ENCODE measurements at regions not wholly inside any gene's neighbourhood (a gene's known extent, or its start where the extent isn't known, plus 50 kb on each side); places are given as distances from the start of the nearest gene placed in this dataset.

- DNase-seq: peak in 1 of 2 donors; percentile 53
- no peak for FAIRE-seq
- H3K36me3 ChIP-seq (ENCODE audit: control insufficient read depth in 3 of 3, insufficient read depth in 2 of 3, low read depth in 1 of 3, low read length in 3 of 3): no peaks in the 10 kb centered on the region
- H3K27ac ChIP-seq (ENCODE audit: low read depth in 1 of 3, low read length in 2 of 3): no peak overlapping the region
- H3K4me3 ChIP-seq (ENCODE audit: low read depth in 1 of 3, low read length in 3 of 3): no peak overlapping the region
- no peaks in the 10 kb centered on the region for H3K9me3 ChIP-seq (ENCODE audit: control insufficient read depth in 2 of 2, insufficient read depth in 1 of 2, low read depth in 1 of 2, low read length in 1 of 2)
- H3K4me1 ChIP-seq (ENCODE audit: control insufficient read depth in 3 of 3, insufficient read depth in 2 of 3, low read depth in 1 of 3, low read length in 2 of 3): peaks cover 0 to 18% (median 0%) of the 10 kb centered on the region in 3 donors
- WGBS, 3 donors: 70 to 77% (median 72%) methylated on average over 4 of the region's 4 CpGs
- H3K27me3 ChIP-seq (ENCODE audit: control insufficient read depth in 3 of 3, insufficient read depth in 3 of 3, low read length in 3 of 3): no peaks in the 10 kb centered on the region
Observed at GRCh38 chr4:140249351-140249750, 95.4 kb upstream of the MAML3 start.

GRCh38 chr4:140247237-140247636 lies 93.3 kb upstream of the MAML3 start:
- no peak for FAIRE-seq
- H3K9me3 ChIP-seq (ENCODE audit: control insufficient read depth in 2 of 2, insufficient read depth in 1 of 2, low read depth in 1 of 2, low read length in 1 of 2): no peaks in the 10 kb centered on the region
- no peaks in the 10 kb centered on the region for H3K36me3 ChIP-seq (ENCODE audit: control insufficient read depth in 3 of 3, insufficient read depth in 2 of 3, low read depth in 1 of 3, low read length in 3 of 3)
- H3K27me3 ChIP-seq (ENCODE audit: control insufficient read depth in 3 of 3, insufficient read depth in 3 of 3, low read length in 3 of 3): no peaks in the 10 kb centered on the region
- H3K27ac ChIP-seq (ENCODE audit: low read depth in 1 of 3, low read length in 2 of 3): no peak overlapping the region
- WGBS, 3 donors: 57 to 73% (median 59%) methylated on average over 2 of the region's 2 CpGs
- no peak overlapping the region for H3K4me3 ChIP-seq (ENCODE audit: low read depth in 1 of 3, low read length in 3 of 3)
- no peak for DNase-seq
- H3K4me1 ChIP-seq (ENCODE audit: control insufficient read depth in 3 of 3, insufficient read depth in 2 of 3, low read depth in 1 of 3, low read length in 2 of 3): peaks cover 0 to 32% (median under 1%) of the 10 kb centered on the region in 3 donors

GRCh38 chr4:140246216-140246615 lies 92.2 kb upstream of the MAML3 start:
- Histone ChIP-seq H3K27ac (ENCODE audit: low read depth in 1 of 3, low read length in 2 of 3) (no peak overlapping the region), H3K4me1 (ENCODE audit: control insufficient read depth in 3 of 3, insufficient read depth in 2 of 3, low read depth in 1 of 3, low read length in 2 of 3) (peaks cover 0 to 38% (median 3%) of the 10 kb centered on the region in 3 donors), H3K27me3 (ENCODE audit: control insufficient read depth in 3 of 3, insufficient read depth in 3 of 3, low read length in 3 of 3) (no peaks in the 10 kb centered on the region), H3K9me3 (ENCODE audit: control insufficient read depth in 2 of 2, insufficient read depth in 1 of 2, low read depth in 1 of 2, low read length in 1 of 2) (no peaks in the 10 kb centered on the region), H3K4me3 (ENCODE audit: low read depth in 1 of 3, low read length in 3 of 3) (no peak overlapping the region), H3K36me3 (ENCODE audit: control insufficient read depth in 3 of 3, insufficient read depth in 2 of 3, low read depth in 1 of 3, low read length in 3 of 3) (no peaks in the 10 kb centered on the region)
- DNase-seq (no peak), FAIRE-seq (no peak)
- 92 to 100% (median 98%) methylated on average over 3 of the region's 3 CpGs for WGBS, 3 donors

- Histone ChIP-seq H3K4me3 (ENCODE audit: low read depth in 1 of 3, low read length in 3 of 3) (no peak overlapping the region), H3K27me3 (ENCODE audit: control insufficient read depth in 3 of 3, insufficient read depth in 3 of 3, low read length in 3 of 3) (no peaks in the 10 kb centered on the region), H3K4me1 (ENCODE audit: control insufficient read depth in 3 of 3, insufficient read depth in 2 of 3, low read depth in 1 of 3, low read length in 2 of 3) (peaks cover 0 to 38% (median 3%) of the 10 kb centered on the region in 3 donors), H3K9me3 (ENCODE audit: control insufficient read depth in 2 of 2, insufficient read depth in 1 of 2, low read depth in 1 of 2, low read length in 1 of 2) (no peaks in the 10 kb centered on the region), H3K36me3 (ENCODE audit: control insufficient read depth in 3 of 3, insufficient read depth in 2 of 3, low read depth in 1 of 3, low read length in 3 of 3) (no peaks in the 10 kb centered on the region), H3K27ac (ENCODE audit: low read depth in 1 of 3, low read length in 2 of 3) (peak overlapping the region in 1 of 3 donors; percentile 91)
- no peak for FAIRE-seq
- WGBS, 3 donors: 55 to 95% (median 94%) methylated on average over 1 of the region's 1 CpG
- DNase-seq: peak; percentile 34 to 74
Observed at GRCh38 chr4:140244328-140244727, 90.3 kb upstream of the MAML3 start.

GRCh38 chr4:140243278-140243753 lies 89.3 kb upstream of the MAML3 start:
- Histone ChIP-seq H3K27me3 (ENCODE audit: control insufficient read depth in 3 of 3, insufficient read depth in 3 of 3, low read length in 3 of 3) (no peaks in the 10 kb centered on the region), H3K27ac (ENCODE audit: low read depth in 1 of 3, low read length in 2 of 3) (peak overlapping the region; percentile 79 to 91 (median 88)), H3K9me3 (ENCODE audit: control insufficient read depth in 2 of 2, insufficient read depth in 1 of 2, low read depth in 1 of 2, low read length in 1 of 2) (no peaks in the 10 kb centered on the region), H3K36me3 (ENCODE audit: control insufficient read depth in 3 of 3, insufficient read depth in 2 of 3, low read depth in 1 of 3, low read length in 3 of 3) (no peaks in the 10 kb centered on the region), H3K4me3 (ENCODE audit: low read depth in 1 of 3, low read length in 3 of 3) (no peak overlapping the region), H3K4me1 (ENCODE audit: control insufficient read depth in 3 of 3, insufficient read depth in 2 of 3, low read depth in 1 of 3, low read length in 2 of 3) (peaks cover 3 to 37% (median 3%) of the 10 kb centered on the region in 3 donors)
- DNase-seq (peak; percentile 88 to 91), FAIRE-seq (no peak)
- WGBS, 3 donors: 8 to 29% (median 16%) methylated on average over 7 of the region's 7 CpGs

GRCh38 chr4:140242357-140243277 lies 88.6 kb upstream of the MAML3 start:
- DNase-seq (no peak), FAIRE-seq (no peak)
- Histone ChIP-seq H3K4me1 (ENCODE audit: control insufficient read depth in 3 of 3, insufficient read depth in 2 of 3, low read depth in 1 of 3, low read length in 2 of 3) (peaks cover 3 to 44% (median 3%) of the 10 kb centered on the region in 3 donors), H3K27ac (ENCODE audit: low read depth in 1 of 3, low read length in 2 of 3) (peak overlapping the region; percentile 79 to 91 (median 88)), H3K27me3 (ENCODE audit: control insufficient read depth in 3 of 3, insufficient read depth in 3 of 3, low read length in 3 of 3) (no peaks in the 10 kb centered on the region), H3K36me3 (ENCODE audit: control insufficient read depth in 3 of 3, insufficient read depth in 2 of 3, low read depth in 1 of 3, low read length in 3 of 3) (no peaks in the 10 kb centered on the region), H3K9me3 (ENCODE audit: control insufficient read depth in 2 of 2, insufficient read depth in 1 of 2, low read depth in 1 of 2, low read length in 1 of 2) (no peaks in the 10 kb centered on the region), H3K4me3 (ENCODE audit: low read depth in 1 of 3, low read length in 3 of 3) (no peak overlapping the region)
- WGBS, 3 donors: 31 to 52% (median 49%) methylated on average over 8 of the region's 8 CpGs

GRCh38 chr4:140240237-140240636 lies 86.3 kb upstream of the MAML3 start:
- no peaks in the 10 kb centered on the region for H3K9me3 ChIP-seq (ENCODE audit: control insufficient read depth in 2 of 2, insufficient read depth in 1 of 2, low read depth in 1 of 2, low read length in 1 of 2)
- no peak overlapping the region for H3K4me3 ChIP-seq (ENCODE audit: low read depth in 1 of 3, low read length in 3 of 3)
- H3K36me3 ChIP-seq (ENCODE audit: control insufficient read depth in 3 of 3, insufficient read depth in 2 of 3, low read depth in 1 of 3, low read length in 3 of 3): no peaks in the 10 kb centered on the region
- FAIRE-seq: no peak
- WGBS, 3 donors: 72 to 81% (median 80%) methylated on average over 6 of the region's 6 CpGs
- no peak overlapping the region for H3K27ac ChIP-seq (ENCODE audit: low read depth in 1 of 3, low read length in 2 of 3)
- no peaks in the 10 kb centered on the region for H3K27me3 ChIP-seq (ENCODE audit: control insufficient read depth in 3 of 3, insufficient read depth in 3 of 3, low read length in 3 of 3)
- DNase-seq: no peak
- H3K4me1 ChIP-seq (ENCODE audit: control insufficient read depth in 3 of 3, insufficient read depth in 2 of 3, low read depth in 1 of 3, low read length in 2 of 3): peaks cover 3 to 54% (median 3%) of the 10 kb centered on the region in 3 donors

- Histone ChIP-seq H3K4me1 (ENCODE audit: control insufficient read depth in 3 of 3, insufficient read depth in 2 of 3, low read depth in 1 of 3, low read length in 2 of 3) (peaks cover 3 to 50% (median 3%) of the 10 kb centered on the region in 3 donors), H3K4me3 (ENCODE audit: low read depth in 1 of 3, low read length in 3 of 3) (no peak overlapping the region), H3K36me3 (ENCODE audit: control insufficient read depth in 3 of 3, insufficient read depth in 2 of 3, low read depth in 1 of 3, low read length in 3 of 3) (no peaks in the 10 kb centered on the region), H3K27ac (ENCODE audit: low read depth in 1 of 3, low read length in 2 of 3) (no peak overlapping the region), H3K27me3 (ENCODE audit: control insufficient read depth in 3 of 3, insufficient read depth in 3 of 3, low read length in 3 of 3) (no peaks in the 10 kb centered on the region), H3K9me3 (ENCODE audit: control insufficient read depth in 2 of 2, insufficient read depth in 1 of 2, low read depth in 1 of 2, low read length in 1 of 2) (no peaks in the 10 kb centered on the region)
- FAIRE-seq: no peak
- WGBS, 3 donors: 86 to 92% (median 89%) methylated on average over 7 of the region's 7 CpGs
- no peak for DNase-seq
Observed at GRCh38 chr4:140239311-140239710, 85.3 kb upstream of the MAML3 start.

Measured in small intestine (tissue), 7 donors.